HG03097 (cell line): ENCODE measurements at regions not wholly inside any gene's neighbourhood (a gene's known extent, or its start where the extent isn't known, plus 50 kb on each side); places are given as distances from the start of the nearest gene placed in this dataset.

Experiments
- ATAC-seq: cut with Tn5 transposase; IDR thresholded peaks from one replicate; pipeline ENCODE4 v1.9.1; 2021; ENCODE audit not compliant: unreplicated experiment, low FRiP score

DNA sequence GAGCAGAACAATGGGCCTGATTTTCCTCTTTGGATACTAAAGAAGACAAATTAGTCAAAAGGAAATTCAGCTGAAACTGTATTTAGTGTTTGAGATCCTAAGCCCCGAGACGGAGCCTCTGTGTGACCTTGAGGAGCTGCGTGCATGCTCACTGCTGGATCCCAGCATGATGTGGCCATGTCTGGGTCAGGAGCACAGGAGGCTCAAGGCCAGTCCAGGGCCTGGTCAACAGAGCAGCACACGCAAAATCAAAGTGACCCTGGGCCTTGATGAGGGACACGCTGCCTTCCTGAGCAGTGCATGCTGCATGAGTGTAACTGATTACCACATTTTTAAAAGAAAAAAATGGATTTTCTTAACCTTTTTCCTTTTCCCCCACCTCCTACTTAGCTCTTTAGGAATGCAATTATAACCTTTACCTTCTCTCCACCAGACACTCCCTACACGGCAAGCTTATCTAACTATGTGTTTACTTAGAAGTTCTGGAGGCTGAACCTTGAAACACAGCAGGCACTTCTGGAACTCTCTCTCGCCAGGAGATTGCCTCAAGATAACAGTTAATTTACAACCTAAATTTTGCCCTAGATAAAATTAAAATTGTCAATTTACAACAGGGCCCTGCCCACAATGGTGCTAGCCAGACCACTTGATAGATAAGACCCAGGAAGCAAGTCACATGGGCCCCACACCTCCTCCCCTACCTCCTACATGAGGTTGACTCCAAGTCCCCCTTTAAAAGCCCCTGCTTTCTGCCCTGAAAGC lies 144.6 kb downstream of the LRIG2 start:
- ATAC-seq: no peak

GRCh38 chr1:113219377-113219776 lies 146.4 kb downstream of the LRIG2 start:
- no peak for ATAC-seq

DNA sequence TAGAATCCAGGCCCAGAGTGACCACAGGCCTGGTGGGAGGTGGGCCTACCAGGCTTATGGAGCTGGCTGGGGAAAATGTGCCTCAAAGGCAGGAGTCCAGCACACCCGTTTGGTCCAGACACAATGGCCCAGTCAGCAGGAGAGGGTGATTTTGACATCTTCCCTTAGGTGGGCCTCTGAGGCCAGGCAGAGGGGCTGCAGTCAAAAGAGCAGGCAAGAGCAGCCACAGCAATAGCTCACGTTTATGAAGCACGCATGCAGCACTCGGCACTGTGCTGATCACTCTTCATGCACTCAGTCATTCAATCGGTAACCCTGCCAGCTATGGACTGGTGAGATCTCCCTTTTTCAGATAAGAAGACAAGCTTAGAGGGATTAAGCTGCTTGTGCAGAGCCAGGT lies 146.8 kb downstream of the LRIG2 start:
- ATAC-seq: no peak

DNA sequence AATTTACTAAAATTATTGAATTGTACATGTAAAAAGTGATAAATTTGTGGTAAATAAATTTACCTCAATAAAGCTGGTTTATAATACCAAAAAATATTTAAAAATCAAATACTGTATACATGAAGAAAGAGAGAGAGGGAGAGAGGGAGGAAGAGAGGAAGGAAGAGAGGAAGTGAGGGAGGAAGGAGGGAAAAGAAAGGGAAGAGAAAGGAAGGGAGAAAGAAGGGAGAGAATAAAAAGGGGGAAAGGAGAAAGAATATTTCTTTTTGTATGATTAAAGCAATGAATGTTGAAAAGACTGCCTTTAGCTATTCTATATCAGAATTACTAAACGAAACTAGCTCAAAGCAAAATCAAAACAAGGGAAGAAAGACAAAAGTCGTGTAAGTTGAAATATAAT lies 150.0 kb downstream of the LRIG2 start:
- ATAC-seq: no peak

- ATAC-seq: no peak
These were observed 150.5 kb downstream of the LRIG2 start for GRCh38 chr1:113223546-113223945.

GRCh38 chr1:113226148-113226547 lies 153.2 kb downstream of the LRIG2 start:
- no peak for ATAC-seq

DNA sequence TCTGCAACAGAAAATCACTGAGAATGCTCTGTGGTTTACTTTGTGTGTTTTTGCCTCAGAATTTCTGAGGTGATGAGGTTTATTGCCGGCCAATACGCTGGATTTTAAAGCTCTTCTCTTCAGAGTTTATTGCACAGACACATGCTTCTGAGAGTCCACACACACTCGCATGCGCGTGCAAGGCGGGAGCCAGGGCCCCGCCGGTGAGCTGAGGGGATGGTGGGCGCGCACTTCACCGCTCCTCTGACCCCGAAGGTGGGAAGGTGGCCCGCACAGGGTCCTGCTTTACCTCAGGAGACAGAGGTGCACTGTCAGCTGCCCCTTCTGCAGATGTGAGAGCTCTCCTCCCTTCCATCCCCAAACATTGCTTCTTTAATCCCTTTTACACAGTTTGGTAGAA lies 158.4 kb upstream of the MAGI3 start:
- no peak for ATAC-seq

DNA sequence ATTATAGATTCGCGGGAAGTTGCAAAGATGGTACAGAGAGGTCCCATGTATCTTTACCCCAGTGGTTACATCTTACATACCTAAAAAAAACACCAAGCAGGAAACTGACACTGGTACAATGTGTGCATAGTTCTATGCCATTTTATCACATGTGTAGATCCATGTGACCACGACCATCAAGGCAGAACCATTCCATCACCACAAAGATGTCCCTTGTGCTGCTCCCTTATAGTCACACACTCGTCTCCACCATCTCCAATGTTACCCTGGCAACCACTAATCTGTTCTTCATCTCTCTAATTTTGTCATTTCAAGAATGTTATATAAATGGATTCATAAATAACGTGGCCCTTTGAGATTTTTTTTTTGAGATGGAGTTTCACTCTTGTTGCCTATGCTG lies 156.9 kb upstream of the MAGI3 start:
- ATAC-seq: no peak

DNA sequence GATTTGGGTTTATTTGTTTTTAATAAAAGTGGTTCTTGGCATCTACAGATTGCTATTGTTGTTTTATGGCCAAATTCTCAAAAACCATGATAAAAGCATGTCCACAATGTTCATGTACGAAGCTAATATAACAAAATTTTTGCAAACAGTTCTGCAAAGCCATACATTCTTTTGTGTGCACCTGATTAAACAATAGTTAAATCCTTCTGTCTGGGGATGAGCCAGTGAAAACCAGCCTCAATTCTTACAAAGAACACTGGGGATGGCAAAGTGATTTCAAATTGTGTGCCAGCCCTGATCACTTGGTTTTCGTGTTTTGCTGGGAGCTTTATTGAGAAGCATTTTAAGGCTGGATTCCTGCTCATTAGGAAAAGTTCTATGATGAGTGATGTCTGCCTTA lies 149.1 kb upstream of the MAGI3 start:
- no peak for ATAC-seq

- no peak for ATAC-seq
These were observed 147.8 kb upstream of the MAGI3 start for GRCh38 chr1:113242481-113242880.

DNA sequence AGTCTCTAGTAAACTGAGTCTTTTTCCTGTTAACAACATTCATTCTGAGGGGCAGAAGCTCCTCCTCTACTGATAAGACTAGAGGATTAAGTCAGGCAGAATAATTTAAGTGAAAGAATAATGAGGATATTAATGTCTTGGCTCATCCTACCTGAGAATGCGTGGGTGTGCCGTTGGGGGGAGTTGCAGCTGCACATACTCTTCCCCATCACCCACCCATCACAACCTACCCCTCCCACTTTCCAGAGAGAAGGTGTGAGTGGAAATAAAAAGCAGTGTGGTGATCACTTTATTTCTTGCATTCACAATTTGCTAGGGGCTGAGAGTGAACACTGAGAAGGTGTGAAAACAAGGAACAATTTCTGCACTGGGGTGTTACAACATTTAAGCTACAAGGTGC lies 146.8 kb upstream of the MAGI3 start:
- ATAC-seq: no peak

DNA sequence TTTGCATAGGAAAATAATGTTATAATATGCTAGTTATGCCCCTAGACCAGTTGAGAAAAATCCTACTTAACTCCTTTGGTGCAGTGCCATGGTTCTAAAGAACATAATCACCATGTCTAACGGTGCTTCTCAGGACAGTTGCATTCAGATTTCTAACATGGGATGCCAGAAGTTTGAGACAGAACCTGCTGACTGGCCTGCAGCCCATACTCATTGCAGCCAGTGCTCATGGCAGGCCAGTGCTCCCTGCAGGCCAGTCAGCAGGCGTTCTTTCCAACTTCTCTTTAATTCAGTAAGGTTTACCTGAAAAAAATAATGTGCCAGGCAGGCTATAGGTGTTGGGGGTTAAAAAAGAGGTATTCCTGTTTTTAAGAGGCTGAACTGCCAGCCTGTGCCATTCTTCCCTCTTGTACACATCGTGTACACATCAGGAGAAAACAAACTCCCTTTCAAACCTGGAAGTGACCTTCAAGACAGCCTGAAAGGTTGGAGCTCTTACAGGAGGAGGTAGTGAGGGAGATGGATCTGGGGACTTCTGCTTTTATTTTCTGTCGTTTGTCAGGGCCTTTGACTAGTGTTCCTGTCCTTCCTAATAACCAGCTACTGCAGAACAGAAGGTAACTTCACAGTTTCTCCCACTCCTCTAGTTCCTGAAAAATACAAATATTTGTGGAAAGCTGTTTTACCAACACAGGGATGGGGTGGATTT lies 146.0 kb upstream of the MAGI3 start:
- ATAC-seq: no peak

DNA sequence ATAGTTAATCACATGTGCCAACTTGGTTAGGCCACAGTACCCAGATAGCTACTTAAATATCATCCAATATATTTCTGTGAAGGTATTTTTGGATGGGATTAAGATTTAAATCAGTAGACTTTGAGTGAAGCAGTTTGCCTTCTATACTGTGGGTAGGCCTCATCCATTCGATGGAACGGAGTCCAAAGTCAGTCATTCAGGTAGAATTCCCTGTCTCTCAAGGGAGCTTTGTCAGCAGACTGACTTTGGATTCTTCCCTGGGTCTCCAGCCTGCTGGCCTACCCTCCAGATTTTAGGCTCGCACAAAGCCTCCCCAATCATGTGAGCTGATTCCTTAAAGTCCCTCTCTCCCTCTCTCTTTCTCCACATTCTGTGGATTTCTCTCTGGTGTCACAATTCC lies 145.1 kb upstream of the MAGI3 start:
- ATAC-seq: no peak

- ATAC-seq: no peak
These were observed 143.4 kb upstream of the MAGI3 start for GRCh38 chr1:113246929-113247328.

GRCh38 chr1:113247355-113247754 lies 143.0 kb upstream of the MAGI3 start:
- ATAC-seq: no peak

GRCh38 chr1:113247782-113248181 lies 142.5 kb upstream of the MAGI3 start:
- no peak for ATAC-seq

DNA sequence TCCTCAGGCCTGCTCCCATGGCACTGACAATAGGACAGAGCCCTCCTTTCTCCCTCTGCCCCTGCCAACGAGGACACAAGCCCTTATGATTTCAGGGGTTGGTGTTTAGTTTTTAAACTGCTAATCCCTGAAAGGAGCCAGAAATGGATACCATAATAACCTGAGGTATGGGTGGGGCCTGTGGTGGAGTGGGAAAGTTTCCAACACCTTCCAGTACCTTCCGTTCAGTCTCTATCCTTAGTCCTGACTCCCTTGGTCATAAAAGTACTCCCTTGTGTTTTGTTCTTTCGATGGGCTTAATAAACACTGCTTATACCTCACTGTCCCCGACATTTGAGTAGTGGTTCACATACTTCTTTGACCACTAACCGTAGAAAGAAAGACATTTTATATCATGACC lies 141.8 kb upstream of the MAGI3 start:
- ATAC-seq: no peak

GRCh38 chr1:113250161-113250560 lies 140.2 kb upstream of the MAGI3 start:
- no peak for ATAC-seq

DNA sequence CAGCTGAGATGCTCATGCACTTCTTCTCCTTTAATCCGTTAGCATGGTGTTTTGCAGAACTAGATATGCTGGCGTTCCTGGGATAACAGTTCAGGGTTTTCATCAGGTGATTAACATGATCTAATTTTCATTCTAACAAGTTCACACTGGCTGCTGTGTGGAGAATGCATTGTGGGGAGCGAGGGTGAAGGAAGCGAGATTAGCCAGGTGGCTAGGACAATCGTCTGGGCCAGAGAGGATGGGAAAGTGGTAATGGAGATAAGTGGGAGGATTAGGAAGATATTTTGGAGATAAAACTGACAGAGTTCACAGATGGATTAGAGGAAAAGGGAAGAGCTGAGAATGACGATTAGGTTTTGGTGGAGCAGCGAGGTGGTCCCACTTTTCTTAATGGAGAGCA lies 138.1 kb upstream of the MAGI3 start:
- no peak for ATAC-seq

DNA sequence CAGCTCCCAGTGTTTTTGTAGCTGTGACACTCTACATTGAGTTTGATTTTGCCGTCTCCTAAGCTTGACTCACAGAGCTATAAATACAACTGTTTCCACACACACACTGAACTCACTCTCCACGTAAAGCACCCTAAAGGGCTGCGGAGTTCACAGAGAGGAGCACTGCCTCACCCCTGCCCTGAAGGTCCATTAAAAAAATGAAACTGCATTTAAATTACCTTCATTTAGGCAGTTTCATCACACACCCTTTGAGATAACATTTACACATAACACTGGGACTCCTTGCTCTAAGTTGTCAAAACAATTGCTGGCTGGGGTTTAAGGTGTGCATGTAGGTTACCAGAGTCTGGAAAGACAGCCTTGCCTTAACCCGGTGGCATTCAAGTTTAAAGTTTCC lies 137.1 kb upstream of the MAGI3 start:
- ATAC-seq: no peak

DNA sequence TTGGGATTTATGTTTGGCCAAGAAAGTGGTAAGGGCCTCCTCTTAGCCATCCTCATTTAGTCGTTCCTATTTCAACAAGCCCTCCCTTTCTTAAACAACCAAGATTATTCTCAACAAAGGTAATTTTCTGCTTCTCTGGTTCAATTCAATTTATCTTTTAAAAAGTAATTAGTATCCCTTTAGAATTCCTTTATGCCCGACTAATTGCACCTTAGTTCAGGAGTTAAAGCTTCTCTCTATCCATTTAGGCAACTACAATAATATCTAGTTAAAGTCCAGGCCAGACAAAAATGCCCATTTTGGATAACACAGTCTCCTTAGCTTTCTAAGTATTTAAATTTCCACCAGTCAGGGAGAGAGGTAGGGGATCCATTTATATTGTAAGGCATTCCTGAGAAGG lies 136.7 kb upstream of the MAGI3 start:
- ATAC-seq: no peak

DNA sequence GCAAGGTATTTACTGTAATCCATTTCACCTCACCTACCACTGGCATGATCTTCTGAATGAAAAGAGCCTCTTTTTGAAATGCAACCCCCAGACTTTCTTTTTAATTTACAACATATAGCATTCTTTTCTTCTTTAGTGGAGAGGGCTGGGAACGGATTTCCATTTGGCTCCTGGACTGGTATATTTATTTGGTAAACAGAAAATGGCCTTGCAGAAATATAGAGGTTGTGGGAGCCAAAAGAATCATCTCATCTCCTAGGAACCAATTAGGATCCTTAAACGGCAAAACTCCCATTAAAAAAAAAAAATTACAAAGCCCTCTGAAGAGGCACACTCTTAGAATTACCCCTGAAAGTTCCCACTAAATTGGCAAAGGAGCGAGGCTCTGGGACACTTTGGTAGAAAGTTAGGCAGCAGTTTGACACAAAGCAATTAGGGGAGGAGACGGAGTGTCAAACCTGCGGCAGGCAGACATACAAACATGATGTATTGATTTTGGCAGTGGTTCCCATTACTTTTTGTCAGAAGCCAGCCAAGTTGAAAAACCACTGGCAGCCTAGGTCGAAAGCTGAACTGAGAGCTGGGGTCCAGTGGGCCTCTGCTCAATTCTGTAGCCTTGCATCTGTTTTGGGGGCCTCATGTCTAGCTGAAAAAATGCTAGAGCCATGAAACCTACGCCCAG lies 135.1 kb upstream of the MAGI3 start:
- no peak for ATAC-seq
